ENCODE measurements at regions not wholly inside any gene's neighbourhood (a gene's known extent, or its start where the extent isn't known, plus 50 kb on each side); places are given as distances from the start of the nearest gene placed in this dataset.

DNA sequence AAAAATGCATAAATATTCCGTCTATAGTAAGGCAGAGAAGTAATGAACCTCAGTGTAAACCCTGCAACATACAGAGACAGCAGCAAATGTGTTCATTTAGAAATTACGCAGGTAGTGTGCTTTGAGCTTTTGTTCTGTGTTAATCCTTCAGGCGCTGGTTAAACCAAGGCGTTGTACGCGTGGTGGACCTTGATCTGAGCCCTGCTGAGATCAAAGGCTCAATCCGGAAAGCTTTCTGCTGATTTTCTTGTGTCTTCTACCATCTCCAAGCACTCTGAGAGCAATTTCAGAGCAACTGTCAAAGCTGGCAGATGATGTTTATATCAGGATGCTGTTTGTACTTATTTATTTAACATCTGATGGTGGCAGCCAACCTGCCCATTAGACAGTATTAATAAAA lies 382.8 kb downstream of the CDH26 start:
- Histone ChIP-seq H3K27ac (no peak overlapping the region), H3K9me3 (replicated peaks) (no peaks in the 10 kb centered on the region; the same call in 1 of the 2 replicates), H3K4me1 (no peaks in the 10 kb centered on the region), H3K4me3 (no peak overlapping the region), H3K27me3 (peaks cover 16% of the 10 kb centered on the region; the same call in 1 of the 2 replicates), H3K36me3 (no peaks in the 10 kb centered on the region)
- no peak for DNase-seq

DNA sequence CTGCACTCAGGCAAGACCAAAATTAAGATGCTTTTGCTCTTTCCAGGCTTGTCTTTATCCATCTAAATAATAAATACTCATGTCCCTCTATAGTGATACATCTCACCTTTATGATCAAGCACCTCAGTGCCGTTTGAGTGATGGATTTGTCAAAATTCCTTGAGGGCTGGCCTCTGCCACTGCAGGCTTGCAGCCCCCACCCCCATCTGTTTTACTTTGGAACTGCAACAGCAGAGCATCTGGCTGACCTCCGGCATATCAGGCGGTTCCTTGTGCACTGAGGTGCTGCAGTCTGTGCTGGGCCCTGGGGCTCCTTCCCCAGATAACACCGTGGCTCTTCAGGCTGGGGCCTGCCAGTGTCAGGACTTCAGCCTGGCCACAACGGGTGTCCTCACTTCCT lies 386.9 kb downstream of the CDH26 start:
- no peaks in the 10 kb centered on the region for H3K36me3 ChIP-seq
- DNase-seq: no peak
- no peak overlapping the region for H3K4me3 ChIP-seq
- H3K9me3 ChIP-seq (replicated peaks): no peaks in the 10 kb centered on the region
- no peaks in the 10 kb centered on the region for H3K4me1 ChIP-seq
- H3K27me3 ChIP-seq: peaks cover 6% of the 10 kb centered on the region; the same call in 1 of the 2 replicates
- H3K27ac ChIP-seq: no peak overlapping the region

DNA sequence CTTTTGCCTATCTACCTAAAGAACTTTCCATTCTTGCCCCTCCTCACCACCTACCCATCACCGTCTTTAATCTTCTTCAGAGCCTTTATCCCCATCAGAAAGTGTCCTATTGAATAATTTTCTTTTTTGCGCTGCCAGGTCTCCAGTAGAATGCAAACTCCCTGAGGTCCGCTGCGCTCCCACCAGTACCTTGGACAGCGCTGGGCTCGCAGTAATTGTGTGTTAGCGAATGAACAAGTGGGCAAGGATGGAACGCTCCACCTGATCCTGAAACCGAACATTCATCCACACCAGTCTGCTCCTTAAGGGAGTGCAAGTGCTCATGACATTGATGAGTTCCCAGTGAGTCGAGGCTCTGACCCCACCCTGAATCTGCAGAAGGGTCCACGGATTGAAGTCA lies 391.2 kb downstream of the CDH26 start:
- no peaks in the 10 kb centered on the region; the same call in 1 of the 2 replicates for H3K27me3 ChIP-seq
- H3K36me3 ChIP-seq: no peaks in the 10 kb centered on the region
- H3K27ac ChIP-seq: no peak overlapping the region
- peak in 1 of 2 experiments; percentile 40 for DNase-seq
- H3K4me3 ChIP-seq: no peak overlapping the region
- H3K4me1 ChIP-seq: no peaks in the 10 kb centered on the region
- H3K9me3 ChIP-seq (replicated peaks): no peaks in the 10 kb centered on the region

DNA sequence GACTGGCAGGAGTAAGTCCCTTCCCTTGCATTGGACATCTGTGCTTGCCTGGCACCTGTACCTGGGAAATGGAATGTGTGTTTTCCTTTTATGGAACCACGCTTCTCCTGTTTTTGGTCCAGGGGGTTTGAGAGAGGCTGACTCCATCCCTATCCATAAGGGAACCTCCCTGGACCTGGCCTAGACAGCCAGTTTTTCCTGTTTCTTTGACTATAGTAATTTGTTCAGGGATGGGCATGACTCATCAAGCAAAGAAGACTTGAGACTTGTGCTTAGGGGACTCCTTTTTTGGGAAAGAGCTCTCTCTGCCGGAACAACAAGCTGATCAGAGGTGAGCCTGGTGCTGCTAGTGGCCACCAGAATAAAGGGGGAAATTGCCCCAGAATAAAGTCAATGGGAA lies 393.8 kb downstream of the CDH26 start:
- Histone ChIP-seq H3K9me3 (replicated peaks) (no peaks in the 10 kb centered on the region), H3K4me1 (no peaks in the 10 kb centered on the region), H3K36me3 (no peaks in the 10 kb centered on the region), H3K4me3 (no peak overlapping the region), H3K27me3 (peaks cover 5% of the 10 kb centered on the region; the same call in 1 of the 2 replicates), H3K27ac (no peak overlapping the region)
- no peak for DNase-seq

DNA sequence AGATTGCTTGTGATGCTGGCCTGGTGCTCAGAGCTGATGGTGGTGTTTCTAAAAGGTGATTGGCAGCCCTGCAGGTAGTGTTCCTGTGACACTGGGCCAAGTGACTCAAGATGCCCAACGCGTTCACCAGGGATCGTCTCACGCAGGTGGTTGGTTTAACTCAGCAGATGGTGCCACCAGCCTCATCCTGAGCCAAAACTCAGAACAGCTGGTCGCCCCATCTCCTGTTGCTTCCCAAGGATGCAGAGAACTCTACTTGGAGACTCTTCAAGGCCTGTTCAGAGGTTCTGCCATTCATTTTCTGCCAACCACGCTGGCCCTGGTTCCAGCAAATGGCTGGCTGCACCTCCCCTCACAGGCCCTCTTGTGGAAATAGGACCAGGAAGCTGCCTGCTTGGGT lies 394.4 kb downstream of the CDH26 start:
- peaks cover 5% of the 10 kb centered on the region; the same call in 1 of the 2 replicates for H3K27me3 ChIP-seq
- no peak overlapping the region for H3K4me3 ChIP-seq
- no peaks in the 10 kb centered on the region for H3K9me3 ChIP-seq (replicated peaks)
- H3K36me3 ChIP-seq: no peaks in the 10 kb centered on the region
- DNase-seq: no peak
- no peak overlapping the region for H3K27ac ChIP-seq
- H3K4me1 ChIP-seq: no peaks in the 10 kb centered on the region

DNA sequence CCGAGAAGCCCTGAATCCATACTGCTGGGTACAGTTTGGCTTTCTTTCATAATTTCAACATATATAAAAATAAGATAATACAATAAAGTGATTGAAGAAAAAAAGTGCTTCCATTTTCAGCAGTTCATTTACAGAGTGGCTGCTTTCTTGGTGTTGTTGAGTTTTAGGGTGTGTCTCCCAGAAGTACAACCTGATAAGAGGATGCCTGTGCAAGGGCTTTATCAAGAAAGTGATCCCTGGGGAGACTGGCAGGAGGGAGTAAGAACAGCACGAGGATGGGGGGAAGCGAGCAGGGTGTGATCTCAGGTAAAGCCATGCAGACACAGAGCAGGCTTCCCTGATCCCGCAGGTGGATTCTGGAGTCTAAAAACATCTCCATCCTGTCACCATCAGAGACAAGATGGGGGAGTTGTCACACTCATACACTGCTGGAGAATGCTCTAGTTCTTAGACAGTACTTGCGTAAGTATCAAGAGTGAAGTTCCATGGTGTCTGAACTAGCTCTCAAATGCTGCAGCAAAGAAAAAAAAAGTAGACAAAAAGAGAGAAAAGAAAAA lies 395.9 kb downstream of the CDH26 start:
- H3K9me3 ChIP-seq (replicated peaks): no peaks in the 10 kb centered on the region
- H3K27ac ChIP-seq: no peak overlapping the region
- no peaks in the 10 kb centered on the region for H3K4me1 ChIP-seq
- no peak overlapping the region for H3K4me3 ChIP-seq
- no peaks in the 10 kb centered on the region for H3K36me3 ChIP-seq
- peaks cover 8% of the 10 kb centered on the region; the same call in 1 of the 2 replicates for H3K27me3 ChIP-seq
- no peak for DNase-seq

DNA sequence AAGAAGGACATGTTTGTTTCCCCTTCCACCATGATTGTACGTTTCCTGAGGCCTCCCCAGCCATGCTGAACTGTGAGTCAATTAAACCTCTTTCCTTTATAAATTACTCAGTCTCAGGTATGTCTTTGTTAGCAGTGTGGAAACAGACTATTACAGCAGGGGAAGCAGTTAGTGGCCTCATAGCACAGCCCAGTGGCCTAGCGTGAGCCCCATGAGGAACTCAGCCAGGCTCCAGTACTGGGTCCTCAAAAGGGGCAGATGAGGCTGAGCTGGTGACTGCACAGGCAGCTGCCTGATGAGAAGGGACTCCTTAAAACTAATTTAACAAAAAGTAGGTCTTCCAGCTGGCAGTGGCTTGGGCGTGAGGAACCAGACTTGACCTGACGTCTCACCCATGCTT lies 399.9 kb downstream of the CDH26 start:
- DNase-seq: no peak
- H3K36me3 ChIP-seq: no peaks in the 10 kb centered on the region
- peaks cover 18% of the 10 kb centered on the region for H3K4me1 ChIP-seq
- H3K4me3 ChIP-seq: no peak overlapping the region
- H3K27me3 ChIP-seq: peaks cover 10% of the 10 kb centered on the region; the same call in 1 of the 2 replicates
- no peaks in the 10 kb centered on the region for H3K9me3 ChIP-seq (replicated peaks)
- no peak overlapping the region for H3K27ac ChIP-seq

DNA sequence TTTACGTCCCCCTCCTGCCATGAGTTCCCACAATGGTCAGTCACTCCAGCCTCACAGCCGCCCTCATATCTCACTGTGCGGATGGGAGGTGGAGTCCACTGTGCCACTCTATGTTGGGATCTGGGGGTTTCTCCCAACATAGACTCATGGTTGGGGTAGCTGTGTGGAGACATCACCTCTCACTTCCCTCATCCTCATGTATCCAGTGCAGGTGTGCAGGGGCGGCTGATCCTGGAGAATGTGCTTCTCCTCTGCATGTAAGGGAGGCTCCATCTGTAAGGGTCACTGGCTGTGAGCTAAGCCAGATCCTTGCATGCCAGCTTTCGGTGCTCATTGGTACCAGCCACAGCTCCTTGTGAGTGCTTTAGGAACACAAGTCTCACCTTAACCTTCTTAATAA lies 400.8 kb downstream of the CDH26 start:
- H3K27me3 ChIP-seq: peaks cover 14% of the 10 kb centered on the region; the same call in 1 of the 2 replicates
- no peaks in the 10 kb centered on the region for H3K9me3 ChIP-seq (replicated peaks)
- H3K27ac ChIP-seq: no peak overlapping the region
- no peak overlapping the region for H3K4me3 ChIP-seq
- H3K36me3 ChIP-seq: no peaks in the 10 kb centered on the region
- no peak for DNase-seq
- H3K4me1 ChIP-seq: peaks cover 18% of the 10 kb centered on the region

DNA sequence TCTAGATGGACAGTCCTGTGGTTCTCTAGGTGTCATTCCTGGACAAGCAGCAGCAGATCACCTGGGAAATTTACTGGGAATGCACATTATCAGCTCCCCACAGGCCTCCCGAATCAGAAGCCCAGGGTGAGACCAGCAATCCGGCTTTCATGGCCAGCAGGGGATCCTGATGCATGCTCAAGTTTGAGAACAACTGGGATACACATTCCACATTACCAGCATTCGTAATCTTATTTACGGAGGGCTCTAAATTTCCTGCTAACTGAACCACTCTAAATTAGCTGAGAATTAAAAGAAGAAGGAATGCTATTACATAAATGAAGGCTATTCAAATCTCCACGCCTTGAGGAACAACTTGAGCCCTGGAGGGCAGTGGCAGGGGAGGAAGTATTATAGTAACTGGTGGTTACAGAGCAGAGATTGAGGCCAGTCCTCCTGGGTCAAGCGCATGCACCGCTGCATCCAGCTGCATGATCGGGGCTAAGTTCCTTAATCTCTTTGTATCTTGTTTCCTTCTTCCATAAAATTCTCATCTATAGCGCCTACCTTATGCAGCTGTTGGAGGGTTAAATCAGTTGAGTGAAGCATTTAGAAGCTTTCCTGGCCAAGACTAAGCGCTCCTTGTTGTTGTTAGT lies 403.7 kb downstream of the CDH26 start:
- no peaks in the 10 kb centered on the region for H3K9me3 ChIP-seq (replicated peaks)

DNA sequence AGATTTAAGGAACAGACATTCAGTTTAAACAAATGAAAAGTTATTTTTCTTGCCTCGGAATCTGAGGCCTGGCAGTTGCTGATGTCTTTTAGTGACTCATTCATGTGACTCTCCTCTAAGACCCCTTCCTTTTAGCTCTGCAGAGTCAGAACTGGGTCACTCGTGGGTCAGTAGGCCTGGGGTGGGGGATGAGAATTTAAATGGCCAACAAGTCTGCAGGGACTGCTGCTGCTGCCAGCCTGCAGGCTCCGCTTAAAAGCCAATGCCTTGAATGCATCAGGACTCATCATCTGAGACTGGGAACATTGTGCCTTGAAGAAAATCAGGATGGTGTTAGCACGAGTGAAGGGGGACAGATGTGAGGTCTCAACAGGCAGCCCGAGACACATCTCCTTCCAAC lies 404.3 kb downstream of the CDH26 start:
- DNase-seq: peak in 1 of 2 experiments; percentile 39
- Histone ChIP-seq H3K27ac (no peak overlapping the region), H3K4me3 (no peak overlapping the region), H3K36me3 (no peaks in the 10 kb centered on the region), H3K9me3 (replicated peaks) (no peaks in the 10 kb centered on the region), H3K27me3 (peaks cover 22% of the 10 kb centered on the region; the same call in 1 of the 2 replicates), H3K4me1 (peaks cover 18% of the 10 kb centered on the region)

More for the DNA sequence above, 403.7 kb downstream of the CDH26 start:
- peaks cover 18% of the 10 kb centered on the region for H3K4me1 ChIP-seq
- no peaks in the 10 kb centered on the region for H3K36me3 ChIP-seq
- H3K27ac ChIP-seq: no peak overlapping the region
- peak; percentile 33 to 65 for DNase-seq
- H3K4me3 ChIP-seq: no peak overlapping the region
- H3K27me3 ChIP-seq: peaks cover 22% of the 10 kb centered on the region; the same call in 1 of the 2 replicates

DNA sequence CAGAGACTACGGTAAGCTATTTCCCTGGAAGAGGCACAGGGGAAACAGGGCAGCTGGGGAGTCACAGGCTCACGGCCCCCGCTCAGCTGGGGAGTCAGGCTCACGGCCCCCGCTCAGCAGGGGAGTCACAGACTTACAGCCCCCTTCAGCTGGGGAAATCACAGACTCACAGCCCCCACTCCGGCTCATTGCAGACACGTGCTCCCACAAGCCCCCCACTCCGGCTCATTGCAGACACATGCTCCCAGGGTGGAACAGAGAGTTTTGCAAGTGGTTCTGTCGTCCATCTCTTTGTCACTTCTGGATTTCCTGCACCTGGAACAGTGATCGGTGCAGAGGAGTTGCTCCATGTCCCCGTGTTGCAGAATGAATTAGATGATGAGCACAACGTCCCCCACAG lies 405.5 kb downstream of the CDH26 start:
- DNase-seq: no peak
- Histone ChIP-seq H3K4me1 (peaks cover 18% of the 10 kb centered on the region), H3K4me3 (no peak overlapping the region), H3K27me3 (peaks cover 20% of the 10 kb centered on the region; the same call in 1 of the 2 replicates), H3K36me3 (no peaks in the 10 kb centered on the region), H3K27ac (no peak overlapping the region), H3K9me3 (replicated peaks) (no peaks in the 10 kb centered on the region)

DNA sequence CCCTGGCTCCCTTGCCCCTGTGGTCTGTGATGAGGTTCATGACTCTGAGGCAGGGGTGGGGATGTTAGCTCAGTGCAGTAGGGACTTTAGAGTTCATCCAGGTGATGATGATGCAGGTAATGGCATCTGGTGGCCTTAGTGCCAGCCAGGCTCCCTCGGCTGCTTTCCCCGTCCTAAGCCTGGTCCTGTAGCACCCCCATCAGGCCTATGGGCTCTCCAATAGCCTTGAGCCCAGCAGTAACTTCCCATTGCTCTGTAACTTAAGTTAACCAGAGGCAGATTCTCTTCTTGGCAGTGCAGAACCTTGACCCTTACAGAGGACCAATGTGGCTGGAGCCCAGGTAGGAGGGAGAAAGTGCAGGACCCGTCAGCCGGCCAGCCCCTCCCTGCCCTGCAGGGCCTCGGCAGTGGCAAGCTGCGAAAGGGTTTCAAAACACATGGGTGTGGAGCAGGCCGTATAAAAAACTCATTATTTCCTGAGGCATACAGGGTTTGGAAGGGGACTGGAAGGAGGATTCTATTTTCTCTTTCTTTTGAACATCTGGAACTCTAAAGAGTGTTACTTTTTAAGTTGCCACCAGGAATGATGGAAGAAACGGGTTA lies 406.9 kb downstream of the CDH26 start:
- Histone ChIP-seq H3K27me3 (peaks cover 16% of the 10 kb centered on the region; the same call in 1 of the 2 replicates), H3K4me3 (no peak overlapping the region), H3K36me3 (no peaks in the 10 kb centered on the region), H3K4me1 (peaks cover 18% of the 10 kb centered on the region), H3K9me3 (replicated peaks) (peaks cover 4% of the 10 kb centered on the region; the same call in 1 of the 2 replicates), H3K27ac (no peak overlapping the region)
- no peak for DNase-seq

DNA sequence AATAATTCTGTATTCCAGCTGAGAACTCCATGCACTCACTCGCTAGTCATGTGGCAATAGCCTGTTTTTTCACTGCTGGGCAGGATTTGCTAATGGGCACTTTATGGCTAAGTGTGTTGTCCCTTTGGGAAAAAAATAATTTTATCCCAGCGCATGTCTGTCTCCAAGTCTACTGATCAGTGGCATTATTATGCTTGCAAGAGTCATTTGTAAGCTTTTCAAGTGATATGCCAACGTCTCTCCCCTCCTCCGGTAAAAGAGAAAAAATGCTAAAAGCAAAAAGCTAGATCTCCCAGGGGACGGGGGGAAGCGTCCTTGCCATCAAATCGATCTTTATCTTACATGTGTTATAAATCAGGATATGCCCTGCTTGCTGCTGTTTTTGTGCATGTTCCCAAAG lies 407.7 kb downstream of the CDH26 start:
- Histone ChIP-seq H3K36me3 (no peaks in the 10 kb centered on the region), H3K27ac (no peak overlapping the region), H3K27me3 (peaks cover 19% of the 10 kb centered on the region; the same call in 1 of the 2 replicates), H3K4me3 (no peak overlapping the region), H3K4me1 (peaks cover 18% of the 10 kb centered on the region), H3K9me3 (replicated peaks) (peaks cover 4% of the 10 kb centered on the region; the same call in 1 of the 2 replicates)
- no peak for DNase-seq

DNA sequence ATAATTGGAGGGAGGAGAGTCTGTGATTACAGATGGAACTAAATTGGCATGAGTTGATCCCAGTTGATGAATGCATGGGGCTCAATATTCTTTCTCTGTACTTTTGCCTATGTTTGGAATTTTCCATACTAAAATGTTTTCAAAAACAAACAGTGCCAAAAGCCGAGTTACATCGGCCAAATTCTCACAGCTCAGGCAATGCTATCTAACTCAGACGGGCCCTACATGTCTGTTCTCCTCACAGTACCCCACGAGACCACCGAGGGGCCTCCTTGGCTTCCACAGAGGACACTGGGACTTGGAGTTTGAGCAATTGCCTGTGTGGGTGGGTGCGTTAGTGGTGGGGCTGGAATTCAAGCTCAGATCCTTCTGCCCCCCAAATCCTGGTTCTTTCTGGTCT lies 413.2 kb downstream of the CDH26 start:
- Histone ChIP-seq H3K27ac (no peak overlapping the region), H3K9me3 (replicated peaks) (peaks cover 4% of the 10 kb centered on the region)

DNA sequence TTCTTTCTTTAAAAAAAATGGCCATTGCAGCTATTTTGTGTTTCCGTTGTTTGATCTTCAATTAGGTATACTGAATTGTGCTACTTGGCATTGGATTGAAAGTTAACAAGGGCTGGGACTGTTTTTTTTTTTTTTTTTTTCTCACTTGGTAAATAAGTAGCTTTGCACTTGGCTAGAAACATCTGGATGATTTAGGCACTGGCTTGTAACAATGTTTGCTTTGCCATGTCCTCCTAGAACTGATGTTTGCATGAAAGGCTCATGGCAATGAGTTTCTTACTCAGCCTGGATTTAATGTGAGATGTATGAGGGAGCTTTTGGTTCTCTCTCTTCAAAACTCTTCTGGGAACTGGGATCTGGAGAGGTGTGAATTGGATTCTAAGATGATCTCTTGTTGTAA lies 414.1 kb downstream of the CDH26 start:
- Histone ChIP-seq H3K27ac (no peak overlapping the region), H3K36me3 (no peaks in the 10 kb centered on the region), H3K4me1 (0 out of 2 replicates have a peak, but pooled peaks cover 3% of the 10 kb centered on the region), H3K27me3 (peaks cover 11% of the 10 kb centered on the region), H3K9me3 (replicated peaks) (peaks cover 4% of the 10 kb centered on the region), H3K4me3 (no peak overlapping the region)
- no peak for DNase-seq

More for the DNA sequence above, 413.2 kb downstream of the CDH26 start:
- 0 out of 2 replicates have a peak, but pooled peaks cover 3% of the 10 kb centered on the region for H3K4me1 ChIP-seq
- no peak for DNase-seq
- H3K36me3 ChIP-seq: no peaks in the 10 kb centered on the region
- peaks cover 13% of the 10 kb centered on the region for H3K27me3 ChIP-seq
- H3K4me3 ChIP-seq: no peak overlapping the region
